Activated B cell treated with CpG ODN at 0.5 μM for 24 hours (primary cell): ENCODE measurements at regions not wholly inside any gene's neighbourhood (a gene's known extent, or its start where the extent isn't known, plus 50 kb on each side); places are given as distances from the start of the nearest gene placed in this dataset.

Source experiments
- ATAC-seq: fragments of 200-7000 bp; cut with Tn5 transposase; one replicate; pipeline ENCODE4 v1.10.0; 2021; ENCODE audit warnings: low read depth, mild to moderate bottlenecking, moderate library complexity
- CTCF ChIA-PET: fragments of 350-600 bp; sonication (Branson Sonifier 250); formaldehyde crosslinking; loops from one replicate; lab custom pipeline; 2021; ENCODE audit warnings: antibody characterized with exemption; lab: Charles Lee
- POLR2A ChIA-PET: fragments of 350-600 bp; sonication (Branson Sonifier 250); formaldehyde crosslinking; loops from one replicate; lab custom pipeline; 2021; ENCODE audit warnings: antibody characterized with exemption; lab: Charles Lee
- DNase-seq: peaks from one replicate; pipeline ENCODE4 v3.0.0; 2022
- H3K27ac Mint-ChIP-seq: one replicate; pipeline ENCODE4 v1.8.0; 2020; ENCODE audit warnings: mixed read lengths
- H3K27me3 Mint-ChIP-seq: one replicate; pipeline ENCODE4 v1.8.0; 2021; ENCODE audit warnings: mixed read lengths
- H3K36me3 Mint-ChIP-seq: one replicate; pipeline ENCODE4 v1.8.0; 2021; ENCODE audit warnings: low read depth, mixed read lengths
- H3K4me1 Mint-ChIP-seq: one replicate; pipeline ENCODE4 v1.8.0; 2021; ENCODE audit warnings: mixed read lengths
- H3K4me3 Mint-ChIP-seq: one replicate; pipeline ENCODE4 v1.8.0; 2020; ENCODE audit warnings: mild to moderate bottlenecking, mixed read lengths
- H3K9me3 Mint-ChIP-seq: one replicate; pipeline ENCODE4 v1.8.0; 2020; ENCODE audit warnings: mixed read lengths
- intact Hi-C: fragments of 100-400 bp; cut with micrococcal nuclease; formaldehyde crosslinking; loops from one replicate; pipeline ENCODE4 v1.15.1; 2024
- TF ChIP-seq, protein P1 (sequence below): fragments of 200-600 bp; IDR thresholded peaks from one replicate; pipeline ENCODE4 v1.8.0; 2022; ENCODE audit warnings: antibody characterized with exemption, mild to moderate bottlenecking

GRCh38 chr5:92969191-92969780 is 611.7 kb downstream of the NR2F1-AS1 start:
- Mint-ChIP-seq H3K27ac (no peak overlapping the region), H3K4me1 (no peaks in the 10 kb centered on the region), H3K4me3 (no peak overlapping the region), H3K36me3 (no peaks in the 10 kb centered on the region), H3K27me3 (no peaks in the 10 kb centered on the region), H3K9me3 (peaks cover 2% of the 10 kb centered on the region)
- ChIA-PET CTCF (no interaction called here), POLR2A (no interaction called here)
- ATAC-seq: no peak
- TF ChIP-seq, protein P1, sequence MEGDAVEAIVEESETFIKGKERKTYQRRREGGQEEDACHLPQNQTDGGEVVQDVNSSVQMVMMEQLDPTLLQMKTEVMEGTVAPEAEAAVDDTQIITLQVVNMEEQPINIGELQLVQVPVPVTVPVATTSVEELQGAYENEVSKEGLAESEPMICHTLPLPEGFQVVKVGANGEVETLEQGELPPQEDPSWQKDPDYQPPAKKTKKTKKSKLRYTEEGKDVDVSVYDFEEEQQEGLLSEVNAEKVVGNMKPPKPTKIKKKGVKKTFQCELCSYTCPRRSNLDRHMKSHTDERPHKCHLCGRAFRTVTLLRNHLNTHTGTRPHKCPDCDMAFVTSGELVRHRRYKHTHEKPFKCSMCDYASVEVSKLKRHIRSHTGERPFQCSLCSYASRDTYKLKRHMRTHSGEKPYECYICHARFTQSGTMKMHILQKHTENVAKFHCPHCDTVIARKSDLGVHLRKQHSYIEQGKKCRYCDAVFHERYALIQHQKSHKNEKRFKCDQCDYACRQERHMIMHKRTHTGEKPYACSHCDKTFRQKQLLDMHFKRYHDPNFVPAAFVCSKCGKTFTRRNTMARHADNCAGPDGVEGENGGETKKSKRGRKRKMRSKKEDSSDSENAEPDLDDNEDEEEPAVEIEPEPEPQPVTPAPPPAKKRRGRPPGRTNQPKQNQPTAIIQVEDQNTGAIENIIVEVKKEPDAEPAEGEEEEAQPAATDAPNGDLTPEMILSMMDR: no peak
- intact Hi-C loops: no loop called here
- DNase-seq: no peak

DNA sequence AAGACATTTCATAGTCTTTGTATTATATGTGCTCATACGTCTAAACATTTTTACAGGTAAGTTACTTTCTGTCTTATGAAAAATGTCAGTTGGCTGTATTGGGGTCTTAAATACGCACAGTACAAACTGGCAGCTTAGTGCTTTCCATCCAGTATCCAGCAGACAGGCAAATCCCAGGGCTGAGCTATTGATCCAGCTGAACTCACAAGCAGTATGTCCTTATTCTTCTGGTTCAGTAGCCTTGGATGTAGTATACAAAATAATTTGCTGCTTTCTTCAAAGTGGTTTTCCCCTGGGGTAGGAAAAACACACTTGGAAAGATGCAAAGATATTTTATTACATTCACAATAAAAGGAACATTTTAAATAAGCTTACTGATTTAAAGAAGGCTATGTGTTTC is 617.2 kb downstream of the NR2F1-AS1 start:
- no peak for DNase-seq
- CTCF ChIA-PET: no interaction called here
- Mint-ChIP-seq H3K4me1 (no peaks in the 10 kb centered on the region), H3K9me3 (no peaks in the 10 kb centered on the region), H3K27me3 (no peaks in the 10 kb centered on the region), H3K27ac (no peak overlapping the region), H3K36me3 (no peaks in the 10 kb centered on the region), H3K4me3 (no peak overlapping the region)
- TF ChIP-seq, protein P1: no peak
- intact Hi-C loops: no loop called here
- no peak for ATAC-seq
- POLR2A ChIA-PET: no interaction called here

DNA sequence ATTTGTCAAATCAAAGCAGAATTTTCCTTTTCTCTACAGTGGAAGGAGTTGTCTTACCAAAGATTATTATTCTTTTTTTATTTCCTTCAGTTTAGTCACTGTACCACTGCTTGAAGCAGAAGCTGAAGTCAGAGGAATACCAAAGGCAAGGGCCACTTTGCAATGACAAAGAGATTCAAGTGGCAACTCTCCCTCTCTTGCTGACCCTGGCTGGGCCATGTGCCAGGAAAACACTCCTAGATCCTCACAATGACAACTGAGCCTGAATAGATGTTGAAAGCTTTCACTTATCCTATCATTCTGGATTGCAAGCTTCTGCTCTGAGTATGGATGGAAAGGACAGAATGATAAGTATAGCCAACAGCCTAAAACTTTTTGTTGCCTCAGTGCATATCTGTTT is 618.3 kb downstream of the NR2F1-AS1 start:
- no peak overlapping the region for H3K27ac Mint-ChIP-seq
- H3K27me3 Mint-ChIP-seq: no peaks in the 10 kb centered on the region
- H3K9me3 Mint-ChIP-seq: no peaks in the 10 kb centered on the region
- TF ChIP-seq, protein P1: no peak
- no peaks in the 10 kb centered on the region for H3K36me3 Mint-ChIP-seq
- CTCF ChIA-PET: no interaction called here
- no peak overlapping the region for H3K4me3 Mint-ChIP-seq
- intact Hi-C loops: no loop called here
- ATAC-seq (no peak), DNase-seq (no peak)
- H3K4me1 Mint-ChIP-seq: no peaks in the 10 kb centered on the region
- POLR2A ChIA-PET: no interaction called here

DNA sequence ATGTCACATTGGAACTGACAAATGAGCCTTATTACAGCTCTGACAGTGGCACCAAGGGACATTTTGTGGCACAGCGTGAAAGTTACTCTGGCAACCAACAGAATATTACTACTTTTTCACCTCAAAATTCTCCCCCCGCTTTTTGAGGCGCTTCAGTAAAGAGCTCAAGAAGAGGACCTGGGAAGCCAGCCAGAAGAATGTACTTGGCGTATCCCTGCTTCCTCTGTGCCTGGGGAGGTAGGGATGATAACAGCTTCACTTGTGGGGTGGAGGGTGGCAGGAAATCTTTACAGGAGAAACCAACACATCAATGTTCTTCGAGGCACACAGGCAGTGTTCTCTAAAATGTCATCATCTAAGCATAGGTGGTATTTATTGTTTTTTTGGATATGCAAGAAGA is 624.1 kb downstream of the NR2F1-AS1 start:
- ATAC-seq: no peak
- TF ChIP-seq, protein P1: no peak
- H3K27ac Mint-ChIP-seq: no peak overlapping the region

DNA sequence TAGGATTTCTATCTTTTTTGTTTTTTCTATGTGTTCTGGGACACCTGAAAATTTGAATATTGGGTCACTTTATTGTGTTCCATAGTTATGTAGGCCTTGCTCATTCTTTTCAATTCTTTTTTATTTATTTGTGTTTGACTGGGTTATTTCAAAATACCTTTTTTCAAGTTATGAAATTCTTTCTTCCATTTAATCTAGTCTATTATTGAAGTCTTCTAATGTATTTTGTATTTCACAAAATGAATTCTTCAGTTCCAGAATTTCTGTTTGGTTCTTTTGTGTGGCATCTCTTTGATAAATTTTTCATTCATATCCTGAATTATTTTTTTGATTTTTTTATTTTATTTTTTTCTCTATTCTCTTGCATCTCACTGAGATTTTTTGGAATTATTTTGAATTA is 628.8 kb downstream of the NR2F1-AS1 start:
- peaks cover 27% of the 10 kb centered on the region for H3K9me3 Mint-ChIP-seq
- H3K4me3 Mint-ChIP-seq: no peak overlapping the region
- H3K27ac Mint-ChIP-seq: no peak overlapping the region
- ChIA-PET CTCF (no interaction called here), POLR2A (no interaction called here)
- DNase-seq: no peak
- intact Hi-C loops: no loop called here
- ATAC-seq: no peak
- TF ChIP-seq, protein P1: no peak
- H3K36me3 Mint-ChIP-seq: no peaks in the 10 kb centered on the region
- H3K4me1 Mint-ChIP-seq: no peaks in the 10 kb centered on the region
- no peaks in the 10 kb centered on the region for H3K27me3 Mint-ChIP-seq

More for the DNA sequence above, 624.1 kb downstream of the NR2F1-AS1 start:
- H3K4me3 Mint-ChIP-seq: no peak overlapping the region
- peaks cover 12% of the 10 kb centered on the region for H3K9me3 Mint-ChIP-seq
- CTCF ChIA-PET: no interaction called here
- no peaks in the 10 kb centered on the region for H3K4me1 Mint-ChIP-seq
- no peaks in the 10 kb centered on the region for H3K36me3 Mint-ChIP-seq
- no peak for DNase-seq
- intact Hi-C loops: no loop called here
- H3K27me3 Mint-ChIP-seq: no peaks in the 10 kb centered on the region
- POLR2A ChIA-PET: no interaction called here
